ENCODE measurements at regions not wholly inside any gene's neighbourhood (a gene's known extent, or its start where the extent isn't known, plus 50 kb on each side); places are given as distances from the start of the nearest gene placed in this dataset.

DNA sequence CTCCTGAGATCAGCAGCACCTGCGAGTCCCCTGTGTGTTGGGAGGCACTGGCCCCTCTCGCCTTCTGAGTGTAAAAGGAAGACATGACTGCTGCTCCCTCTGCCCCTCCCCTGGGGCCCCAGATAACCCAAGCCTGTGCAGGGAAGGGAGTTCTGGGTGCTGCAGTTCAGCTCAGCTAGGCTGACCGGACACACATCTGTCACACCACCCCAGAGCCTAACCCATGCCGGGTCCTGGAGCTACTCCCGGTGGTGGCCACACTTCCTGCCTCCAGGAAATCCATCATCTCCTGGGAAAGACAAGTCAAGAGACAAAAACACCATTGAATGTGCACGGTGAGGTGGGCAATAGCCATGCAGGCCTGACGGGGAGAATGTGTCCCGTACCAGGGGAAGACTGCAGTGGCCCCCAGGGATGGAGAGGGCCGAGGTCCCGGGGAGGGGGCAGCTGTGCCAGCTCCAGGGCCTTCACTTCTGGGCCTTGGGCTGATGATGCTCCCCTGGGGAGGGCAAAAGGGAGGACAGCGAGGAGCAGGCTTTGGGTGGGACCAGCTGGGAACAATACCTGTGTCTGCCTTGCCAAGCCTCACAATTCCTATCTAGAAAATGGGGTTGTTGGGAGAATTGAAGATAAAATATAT lies 210.6 kb downstream of the TFCP2L1 start:
- no peaks in the 10 kb centered on the region for H4K20me1 ChIP-seq (ENCODE audit: insufficient read depth)
- H3K27ac ChIP-seq, result no peak overlapping the region
- no peaks in the 10 kb centered on the region for H3K4me1 ChIP-seq (ENCODE audit: low read depth, poor library complexity, severe bottlenecking)
- no peaks in the 10 kb centered on the region for H3K27me3 ChIP-seq (ENCODE audit: insufficient read depth, low read depth)
- no peak overlapping the region for H3K9ac ChIP-seq
- no peak overlapping the region for H3K4me2 ChIP-seq
- H3K79me2 ChIP-seq (ENCODE audit: insufficient read depth, low read depth), result no peaks in the 10 kb centered on the region
- H3K4me3 ChIP-seq (IDR thresholded peaks at IDR 0.05; ENCODE audit: insufficient read depth, low read depth, low read length), result no peak overlapping the region
- H2AFZ ChIP-seq (ENCODE audit: low read depth), result no peak overlapping the region
- no peaks in the 10 kb centered on the region for H3K36me3 ChIP-seq (ENCODE audit: insufficient read depth)
- TF ChIP-seq, protein P1, sequence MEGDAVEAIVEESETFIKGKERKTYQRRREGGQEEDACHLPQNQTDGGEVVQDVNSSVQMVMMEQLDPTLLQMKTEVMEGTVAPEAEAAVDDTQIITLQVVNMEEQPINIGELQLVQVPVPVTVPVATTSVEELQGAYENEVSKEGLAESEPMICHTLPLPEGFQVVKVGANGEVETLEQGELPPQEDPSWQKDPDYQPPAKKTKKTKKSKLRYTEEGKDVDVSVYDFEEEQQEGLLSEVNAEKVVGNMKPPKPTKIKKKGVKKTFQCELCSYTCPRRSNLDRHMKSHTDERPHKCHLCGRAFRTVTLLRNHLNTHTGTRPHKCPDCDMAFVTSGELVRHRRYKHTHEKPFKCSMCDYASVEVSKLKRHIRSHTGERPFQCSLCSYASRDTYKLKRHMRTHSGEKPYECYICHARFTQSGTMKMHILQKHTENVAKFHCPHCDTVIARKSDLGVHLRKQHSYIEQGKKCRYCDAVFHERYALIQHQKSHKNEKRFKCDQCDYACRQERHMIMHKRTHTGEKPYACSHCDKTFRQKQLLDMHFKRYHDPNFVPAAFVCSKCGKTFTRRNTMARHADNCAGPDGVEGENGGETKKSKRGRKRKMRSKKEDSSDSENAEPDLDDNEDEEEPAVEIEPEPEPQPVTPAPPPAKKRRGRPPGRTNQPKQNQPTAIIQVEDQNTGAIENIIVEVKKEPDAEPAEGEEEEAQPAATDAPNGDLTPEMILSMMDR (conservative IDR thresholded peaks at IDR 0.05; ENCODE audit: low read depth, low read length), result no peak

DNA sequence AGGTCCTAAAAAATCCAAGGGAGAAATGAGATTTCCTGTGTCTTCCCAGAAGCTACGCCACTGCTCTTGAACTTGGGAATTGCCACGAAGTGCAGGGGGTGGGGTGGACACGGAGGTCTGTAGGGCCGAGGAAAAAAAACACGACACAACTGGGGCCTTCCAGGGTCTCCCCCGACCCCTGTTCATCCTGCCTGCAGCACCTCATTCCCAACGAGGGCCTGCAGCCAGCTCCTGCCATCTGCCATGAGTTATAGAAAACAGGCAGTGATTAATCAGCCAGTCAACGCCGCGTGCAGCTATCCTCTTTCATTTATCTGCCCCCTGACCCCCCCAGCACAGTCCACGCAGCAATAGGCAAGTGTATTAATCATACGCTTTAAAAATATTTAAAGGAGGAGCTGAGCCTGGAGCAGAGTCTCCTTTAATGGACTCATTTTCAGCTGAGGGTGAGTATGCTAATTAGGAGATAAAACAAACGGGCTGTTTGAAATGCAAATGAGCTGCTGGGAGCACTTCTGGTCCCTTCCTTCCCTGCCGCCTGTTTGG lies 209.9 kb downstream of the TFCP2L1 start:
- Histone ChIP-seq H3K4me2 (no peak overlapping the region), H4K20me1 (ENCODE audit: insufficient read depth) (no peaks in the 10 kb centered on the region), H3K27ac (no peak overlapping the region), H2AFZ (ENCODE audit: low read depth) (no peak overlapping the region), H3K9ac (no peak overlapping the region), H3K79me2 (ENCODE audit: insufficient read depth, low read depth) (no peaks in the 10 kb centered on the region), H3K27me3 (ENCODE audit: insufficient read depth, low read depth) (no peaks in the 10 kb centered on the region), H3K4me3 (IDR thresholded peaks at IDR 0.05; ENCODE audit: insufficient read depth, low read depth, low read length) (no peak overlapping the region), H3K36me3 (ENCODE audit: insufficient read depth) (no peaks in the 10 kb centered on the region), H3K4me1 (ENCODE audit: low read depth, poor library complexity, severe bottlenecking) (no peaks in the 10 kb centered on the region)
- TF ChIP-seq, protein P1 (conservative IDR thresholded peaks at IDR 0.05; ENCODE audit: low read depth, low read length), result no peak

DNA sequence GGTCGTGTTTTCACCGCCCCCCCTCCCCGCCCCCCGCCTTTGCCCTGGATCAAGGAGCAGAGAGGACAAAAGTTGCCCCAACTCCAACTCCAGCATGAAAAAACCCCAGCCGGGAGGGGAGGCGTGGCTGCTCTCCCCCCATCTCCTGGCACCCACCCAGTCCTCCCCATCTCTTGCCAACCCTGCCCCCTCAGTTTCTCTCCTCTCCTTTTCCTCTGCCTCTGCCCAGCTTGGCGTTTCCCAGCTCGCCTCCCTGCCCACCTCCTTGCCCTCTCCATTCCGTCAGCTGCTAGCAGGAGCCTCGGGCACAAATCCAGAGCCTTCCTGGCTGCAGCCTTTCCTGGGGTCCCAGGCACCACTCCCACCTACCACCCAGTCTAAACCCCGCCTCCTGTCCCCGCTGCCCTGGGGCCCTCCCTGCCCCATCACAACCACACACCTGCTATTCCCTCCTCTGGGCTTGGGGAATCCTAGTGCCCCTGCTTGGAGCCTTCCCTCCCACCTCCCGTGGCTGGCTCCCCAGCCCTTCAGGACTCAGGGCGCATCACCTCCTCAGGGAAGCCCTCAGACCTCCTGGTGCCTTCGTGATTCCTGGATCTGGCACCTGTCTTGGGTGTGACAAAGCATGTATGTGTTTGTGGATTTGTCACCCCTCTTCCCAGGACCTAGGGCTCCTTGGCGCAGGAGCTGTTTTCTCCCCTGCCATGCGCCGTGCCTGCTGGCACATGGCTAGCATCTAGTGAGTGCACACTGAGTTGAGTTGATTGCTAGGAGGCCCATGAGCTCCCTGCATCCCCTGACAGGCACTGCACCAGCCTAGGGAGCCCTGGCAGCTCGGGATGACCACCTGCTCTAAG lies 209.1 kb downstream of the TFCP2L1 start:
- Histone ChIP-seq H3K79me2 (ENCODE audit: insufficient read depth, low read depth) (no peaks in the 10 kb centered on the region), H3K27ac (no peak overlapping the region), H3K36me3 (ENCODE audit: insufficient read depth) (no peaks in the 10 kb centered on the region), H3K4me2 (no peak overlapping the region), H3K9ac (no peak overlapping the region), H4K20me1 (ENCODE audit: insufficient read depth) (no peaks in the 10 kb centered on the region), H3K27me3 (ENCODE audit: insufficient read depth, low read depth) (no peaks in the 10 kb centered on the region), H3K4me1 (ENCODE audit: low read depth, poor library complexity, severe bottlenecking) (no peaks in the 10 kb centered on the region), H3K4me3 (IDR thresholded peaks at IDR 0.05; ENCODE audit: insufficient read depth, low read depth, low read length) (no peak overlapping the region), H2AFZ (ENCODE audit: low read depth) (no peak overlapping the region)
- TF ChIP-seq, protein P1 (conservative IDR thresholded peaks at IDR 0.05; ENCODE audit: low read depth, low read length), result no peak

DNA sequence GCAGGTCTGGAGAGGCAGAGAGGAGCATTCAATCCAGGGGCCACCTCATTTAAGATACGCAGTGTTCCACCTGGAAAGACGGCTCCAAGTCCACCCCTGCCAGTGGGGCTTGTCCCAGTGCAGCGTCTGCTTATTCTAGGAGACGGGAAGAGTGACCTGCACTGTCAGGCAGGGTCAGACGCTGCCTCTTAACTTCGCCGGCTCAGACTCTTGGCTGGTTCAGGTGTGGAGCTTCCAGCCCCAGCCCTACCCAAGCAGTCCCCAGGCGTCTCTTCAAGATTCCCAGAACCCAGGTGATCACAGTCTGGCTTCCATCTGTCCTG lies 208.5 kb downstream of the TFCP2L1 start:
- H3K9ac ChIP-seq, result no peak overlapping the region
- no peak overlapping the region for H3K4me2 ChIP-seq
- TF ChIP-seq, protein P1 (conservative IDR thresholded peaks at IDR 0.05; ENCODE audit: low read depth, low read length), result no peak
- H3K27me3 ChIP-seq (ENCODE audit: insufficient read depth, low read depth), result no peaks in the 10 kb centered on the region
- no peak overlapping the region for H3K27ac ChIP-seq
- H3K36me3 ChIP-seq (ENCODE audit: insufficient read depth), result no peaks in the 10 kb centered on the region
- H2AFZ ChIP-seq (ENCODE audit: low read depth), result no peak overlapping the region
- no peaks in the 10 kb centered on the region for H3K4me1 ChIP-seq (ENCODE audit: low read depth, poor library complexity, severe bottlenecking)
- no peaks in the 10 kb centered on the region for H3K79me2 ChIP-seq (ENCODE audit: insufficient read depth, low read depth)
- H4K20me1 ChIP-seq (ENCODE audit: insufficient read depth), result no peaks in the 10 kb centered on the region
- H3K4me3 ChIP-seq (IDR thresholded peaks at IDR 0.05; ENCODE audit: insufficient read depth, low read depth, low read length), result no peak overlapping the region

All from KMS-11 (cell line).